Ovary (tissue), 7 donors: ENCODE measurements at regions not wholly inside any gene's neighbourhood (a gene's known extent, or its start where the extent isn't known, plus 50 kb on each side); places are given as distances from the start of the nearest gene placed in this dataset.

Experiments used
- DNase-seq, 5 donors: peaks; one replicate each; pipeline ENCODE4 v3.0.0-alpha.2; 2019 to 2020
- H3K27ac ChIP-seq, 2 donors: fragments of 200-600 bp; one replicate each; pipeline versions ENCODE4 v1.5.1 to v1.8.0; 2019 to 2022
- H3K27me3 ChIP-seq: fragments of 200-600 bp; one replicate; pipeline ENCODE4 v1.8.0; 2022
- H3K36me3 ChIP-seq: fragments of 200-600 bp; sonication (generic); one replicate; pipeline ENCODE4 v1.5.1; 2019
- H3K4me1 ChIP-seq: one replicate; pipeline ENCODE4 v1.8.1; 2013; ENCODE audit warnings: mild to moderate bottlenecking, moderate library complexity; ENCODE audit not compliant: insufficient read depth
- H3K4me3 ChIP-seq: fragments of 200-600 bp; sonication (generic); one replicate; pipeline ENCODE4 v1.5.1; 2017
- H3K9me3 ChIP-seq, 2 donors: fragments of 200-600 bp in 1 of 2; sonication (generic) in 1 of 2; one replicate each; pipeline versions ENCODE4 v1.5.1 to v1.8.1; 2013 to 2019; ENCODE audit warnings: mild to moderate bottlenecking in 1 of 2, moderate library complexity in 1 of 2
- CTCF ChIP-seq, 3 donors: fragments of 450-650 bp in 2 of 3; fragments of 200-600 bp in 1 of 3; IDR thresholded peaks; one replicate each; pipeline versions ENCODE4 v1.5.1 to v1.8.0; 2016 to 2022; ENCODE audit warnings: antibody characterized with exemption in 3 of 3, mild to moderate bottlenecking in 1 of 3
- EP300 ChIP-seq: sonication (generic); formaldehyde crosslinking; IDR thresholded peaks from one replicate; pipeline ENCODE4 v1.6.1; 2017; ENCODE audit warnings: antibody characterized with exemption
- POLR2A ChIP-seq: fragments of 450-650 bp; IDR thresholded peaks from one replicate; pipeline ENCODE4 v1.6.1; 2017; ENCODE audit warnings: antibody characterized with exemption, mild to moderate bottlenecking, moderate library complexity
- WGBS, 3 donors: extraction: QIAGEN DNeasy Blood & Tissue Kit in 1 of 3; methylation state at CpG; one replicate each; pipeline versions ENCODE4 v1.1.5 to v1.1.7; 2013 to 2017; 5-methylcytosine and 5-hydroxymethylcytosine counted together
- intact Hi-C, 4 donors: fragments of 100-400 bp; cut with DNase I; formaldehyde crosslinking; loops; one replicate each; pipeline versions ENCODE4 v1.11.0 to v1.15.1; 2022 to 2023
- donor health status: DM: no; HTN: no; CAD: no; lungs with moderate emphysema.
- donor health status: DM: no; HTN: no; CAD: no.
- donor health status: Bipolar disorder and iron deficiency.
- donor health status: DM: no; HTN: no; CAD: no.
- donor health status: DM: yes; HTN: yes; CAD: no.

- no peak overlapping the region for H3K27ac ChIP-seq
- WGBS, 3 donors: 89 to 95% (median 90%) methylated on average over 1 of the region's 1 CpG
- no peaks in the 10 kb centered on the region for H3K9me3 ChIP-seq
- H3K4me3 ChIP-seq: no peak overlapping the region
- H3K4me1 ChIP-seq: no peaks in the 10 kb centered on the region
- no peaks in the 10 kb centered on the region for H3K27me3 ChIP-seq
- no peaks in the 10 kb centered on the region for H3K36me3 ChIP-seq
- TF ChIP-seq POLR2A: no peak
- no peak for TF ChIP-seq EP300
- TF ChIP-seq CTCF (IDR thresholded peaks at IDR 0.05): no peak
- DNase-seq: no peak
- intact Hi-C loops: no loop called here
Measured at GRCh38 chr12:27907766-27908165, 64.8 kb downstream of the PTHLH start.

GRCh38 chr12:27906658-27907473 is 65.7 kb downstream of the PTHLH start:
- 95 to 96% (median 95%) methylated on average over 3 of the region's 3 CpGs for WGBS, 3 donors
- H3K27me3 ChIP-seq: no peaks in the 10 kb centered on the region
- H3K27ac ChIP-seq: no peak overlapping the region
- no peaks in the 10 kb centered on the region for H3K9me3 ChIP-seq
- no peaks in the 10 kb centered on the region for H3K4me1 ChIP-seq
- H3K4me3 ChIP-seq: no peak overlapping the region
- intact Hi-C loops: no loop called here
- no peaks in the 10 kb centered on the region for H3K36me3 ChIP-seq
- DNase-seq: no peak
- TF ChIP-seq EP300 (no peak), CTCF (IDR thresholded peaks at IDR 0.05) (no peak), POLR2A (no peak)

GRCh38 chr12:27906127-27906500 is 66.4 kb downstream of the PTHLH start:
- intact Hi-C loops: no loop called here

GRCh38 chr12:27905285-27906126 is 67.0 kb downstream of the PTHLH start:
- no peaks in the 10 kb centered on the region for H3K4me1 ChIP-seq
- intact Hi-C loops: no loop called here
- H3K27ac ChIP-seq: no peak overlapping the region
- 87 to 92% (median 90%) methylated on average over 6 of the region's 6 CpGs for WGBS, 3 donors
- H3K4me3 ChIP-seq: no peak overlapping the region
- TF ChIP-seq EP300: no peak
- TF ChIP-seq CTCF (IDR thresholded peaks at IDR 0.05): no peak
- TF ChIP-seq POLR2A: no peak
- no peaks in the 10 kb centered on the region for H3K9me3 ChIP-seq
- H3K36me3 ChIP-seq: no peaks in the 10 kb centered on the region
- DNase-seq: no peak
- no peaks in the 10 kb centered on the region for H3K27me3 ChIP-seq

More at GRCh38 chr12:27906127-27906500, 66.4 kb downstream of the PTHLH start:
- no peak for TF ChIP-seq POLR2A
- TF ChIP-seq CTCF (IDR thresholded peaks at IDR 0.05): no peak
- TF ChIP-seq EP300: no peak
- Histone ChIP-seq H3K27ac (no peak overlapping the region), H3K36me3 (no peaks in the 10 kb centered on the region), H3K9me3 (no peaks in the 10 kb centered on the region), H3K27me3 (no peaks in the 10 kb centered on the region), H3K4me1 (no peaks in the 10 kb centered on the region), H3K4me3 (no peak overlapping the region)
- WGBS, 3 donors: 74 to 79% (median 75%) methylated on average over 3 of the region's 3 CpGs
- DNase-seq: no peak
